ENCODE measurements at regions not wholly inside any gene's neighbourhood (a gene's known extent, or its start where the extent isn't known, plus 50 kb on each side); places are given as distances from the start of the nearest gene placed in this dataset.
A peak's percentile ranks its signal among the peaks of the same experiment; 100 is the strongest.
"Not testable (repeated sequence)": the region's sequence is repeated elsewhere in the genome, so short reads cannot be mapped to it uniquely, and the experiment has no call there.

DNA sequence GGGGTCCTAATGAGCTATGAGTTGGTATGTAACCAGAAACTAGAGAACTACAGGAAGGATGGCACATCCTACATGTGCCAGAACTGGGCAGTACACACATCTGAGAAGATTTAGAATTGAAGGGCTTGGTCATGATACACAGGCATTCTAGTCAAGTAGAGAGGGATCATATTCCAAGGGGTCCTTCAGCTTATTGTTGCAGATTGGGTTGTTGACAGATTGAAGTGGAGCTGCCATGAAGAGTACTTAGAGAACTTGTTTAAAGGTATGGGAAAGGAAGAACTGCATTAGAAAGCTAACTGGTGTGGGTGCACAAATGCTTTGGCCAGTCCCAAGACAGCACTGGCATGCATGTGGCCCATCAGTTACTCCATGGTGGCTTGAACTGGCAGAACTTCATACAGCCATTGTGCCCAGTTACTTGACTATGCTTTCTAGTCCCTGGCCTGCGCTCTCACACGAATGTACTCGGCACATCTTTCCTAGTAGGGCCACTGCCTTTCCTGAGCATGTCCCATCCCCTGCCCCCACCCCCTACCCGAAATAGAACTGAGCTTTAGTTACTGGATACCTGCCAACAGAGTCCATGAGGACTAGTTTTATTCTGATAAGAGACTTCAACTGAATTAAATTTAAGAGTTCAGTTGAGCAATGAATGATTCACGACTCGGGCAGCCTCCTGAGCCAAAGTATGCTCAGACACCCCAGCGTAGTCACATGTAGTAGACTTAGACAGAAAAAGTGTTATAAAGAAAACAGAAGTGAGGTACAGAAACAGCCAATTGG is 64.0 kb downstream of the CCNG2 start:
- DNase-seq (ENCODE audit: low read depth), result peak; percentile 16

DNA sequence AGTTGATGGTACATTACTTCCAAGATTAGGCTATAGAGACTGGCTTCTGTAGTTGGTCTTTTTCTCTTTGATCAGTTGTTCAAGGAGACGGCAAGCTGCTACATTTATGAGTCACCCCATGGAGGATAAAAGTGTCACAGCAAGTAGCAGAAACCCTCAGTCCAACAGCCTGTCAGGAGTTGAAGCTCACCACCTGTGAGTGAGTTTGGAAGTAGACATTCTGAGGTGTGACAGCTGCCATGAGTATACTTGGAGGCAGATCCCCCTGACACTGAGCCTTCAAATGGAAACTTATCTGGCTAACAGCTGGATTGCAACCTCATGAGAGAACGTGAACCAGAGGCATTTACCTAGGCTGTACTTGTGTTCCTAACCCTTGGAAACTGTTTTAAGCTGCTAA is 68.0 kb downstream of the CCNG2 start:
- no peak for DNase-seq (ENCODE audit: low read depth)

DNA sequence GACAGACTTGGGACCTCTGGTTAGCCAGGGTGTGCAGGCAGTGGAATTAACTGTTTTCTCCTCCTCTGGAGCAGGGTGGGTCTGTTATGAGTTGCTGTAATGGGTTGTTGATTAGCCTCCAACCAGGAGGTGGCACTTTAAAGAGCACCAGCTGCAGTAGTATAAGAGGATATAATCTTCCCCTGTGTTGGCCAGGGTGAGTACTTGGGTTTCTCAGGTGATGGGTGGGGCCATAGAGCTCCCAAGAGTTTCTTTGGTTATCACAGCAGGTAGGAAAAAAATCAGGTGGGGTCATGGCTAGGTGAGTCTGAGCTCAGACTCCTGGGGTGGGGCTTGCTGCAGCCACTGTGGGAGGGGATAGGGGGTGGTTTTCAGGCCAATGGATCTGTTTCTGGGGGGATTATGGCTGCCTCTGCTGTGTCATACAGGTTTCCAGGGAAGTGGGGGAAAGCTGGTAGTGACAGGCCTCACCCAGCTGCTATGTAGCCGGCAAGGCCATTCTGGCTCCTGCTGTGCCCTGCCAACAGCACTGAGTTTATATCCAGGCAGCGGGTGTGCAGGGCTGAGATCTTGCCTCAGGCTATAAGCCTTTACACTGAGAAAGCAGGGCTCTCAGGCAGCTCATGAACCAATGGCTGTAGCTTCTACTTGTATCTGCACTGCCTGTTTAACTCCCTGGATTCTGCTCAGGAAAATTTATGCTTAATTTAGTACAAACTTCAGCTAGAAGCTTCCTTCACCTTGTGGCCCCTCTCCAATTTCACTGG is 70.1 kb downstream of the CCNG2 start:
- no peak for DNase-seq (ENCODE audit: low read depth)

DNA sequence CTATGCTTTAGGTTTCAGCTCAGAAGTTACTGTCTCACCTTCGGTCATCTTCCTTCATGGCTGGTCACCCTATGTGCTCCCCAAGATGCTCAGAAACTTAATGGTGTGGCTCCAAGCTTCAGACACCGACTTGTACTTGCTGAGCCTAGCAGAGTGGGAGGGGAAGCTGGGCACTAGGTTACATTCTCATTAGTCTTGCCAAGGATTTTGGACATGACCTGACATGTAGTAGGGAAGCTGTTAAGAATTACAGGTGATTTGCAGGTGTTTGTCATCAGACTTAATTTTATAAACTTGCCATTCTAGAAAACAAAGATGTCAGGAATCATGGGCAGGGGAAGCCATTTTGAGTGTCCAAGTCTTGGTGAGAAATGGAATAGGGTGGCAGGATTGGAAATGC is 72.4 kb downstream of the CCNG2 start:
- no peak for DNase-seq (ENCODE audit: low read depth)

DNA sequence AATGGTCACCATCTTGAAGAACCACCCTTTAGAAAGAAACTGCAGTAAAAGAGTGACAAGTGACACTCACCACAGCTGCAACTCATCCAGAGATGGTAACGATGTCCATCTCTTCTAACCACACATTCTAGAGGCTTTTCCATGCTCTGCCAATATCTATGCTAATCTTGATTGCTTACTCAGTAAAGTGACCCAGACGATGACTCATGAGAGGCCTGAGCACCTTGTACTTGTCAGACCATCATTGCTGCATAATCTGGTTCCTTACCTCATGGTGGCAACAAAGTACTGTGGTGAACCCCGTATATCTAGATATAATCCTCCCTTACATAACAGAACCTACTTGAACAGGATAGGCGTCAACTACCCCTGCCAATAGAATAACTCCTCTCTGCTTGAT is 75.6 kb downstream of the CCNG2 start:
- peak; percentile 50 for DNase-seq (ENCODE audit: low read depth)

DNA sequence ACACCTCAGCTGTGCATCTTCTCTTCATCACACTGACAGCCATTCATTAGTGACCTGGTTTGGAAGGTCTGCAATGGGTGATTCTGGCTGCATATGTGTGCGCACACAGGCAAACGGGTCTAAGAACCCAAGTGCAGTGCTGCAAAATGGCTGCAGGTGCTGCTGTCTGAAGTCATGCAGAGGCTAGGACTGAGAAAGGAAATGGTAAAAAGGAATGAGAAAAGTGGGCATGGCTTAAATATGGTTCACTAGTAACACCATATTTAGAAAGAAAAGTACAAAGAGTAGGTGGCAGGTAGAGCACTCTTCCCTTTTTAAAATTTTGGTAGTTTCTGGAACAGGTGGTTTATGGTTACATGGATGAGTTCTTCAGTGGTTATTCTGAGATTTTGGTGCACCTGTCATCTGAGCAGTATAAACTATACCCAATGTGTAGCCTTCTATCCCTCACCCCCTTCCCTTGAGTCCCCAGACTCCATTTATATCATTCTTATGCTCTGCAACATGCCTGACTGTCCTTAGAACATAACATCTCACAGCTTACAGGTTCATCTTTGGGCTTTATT is 78.4 kb downstream of the CCNG2 start:
- no peak for DNase-seq (ENCODE audit: low read depth)

DNA sequence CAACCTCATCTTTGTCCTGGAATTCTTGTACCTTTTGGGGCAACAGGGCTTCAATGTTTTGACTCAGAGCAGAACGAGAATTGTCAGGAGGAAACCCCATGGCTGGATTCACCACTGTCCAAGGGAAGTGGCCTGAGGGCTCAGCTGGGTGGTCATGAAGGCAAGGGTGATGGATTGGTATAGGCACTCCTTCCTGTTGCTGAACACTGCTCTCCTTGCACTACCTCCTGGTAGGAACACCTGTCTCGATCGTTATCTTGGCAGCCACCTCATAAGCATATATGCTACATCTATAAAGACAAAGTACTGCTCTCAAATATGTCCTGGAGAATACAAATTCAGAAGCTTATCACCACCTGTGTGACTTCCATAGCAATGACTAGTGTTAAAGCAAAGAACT is 79.8 kb downstream of the CCNG2 start:
- no peak for DNase-seq (ENCODE audit: low read depth)

DNA sequence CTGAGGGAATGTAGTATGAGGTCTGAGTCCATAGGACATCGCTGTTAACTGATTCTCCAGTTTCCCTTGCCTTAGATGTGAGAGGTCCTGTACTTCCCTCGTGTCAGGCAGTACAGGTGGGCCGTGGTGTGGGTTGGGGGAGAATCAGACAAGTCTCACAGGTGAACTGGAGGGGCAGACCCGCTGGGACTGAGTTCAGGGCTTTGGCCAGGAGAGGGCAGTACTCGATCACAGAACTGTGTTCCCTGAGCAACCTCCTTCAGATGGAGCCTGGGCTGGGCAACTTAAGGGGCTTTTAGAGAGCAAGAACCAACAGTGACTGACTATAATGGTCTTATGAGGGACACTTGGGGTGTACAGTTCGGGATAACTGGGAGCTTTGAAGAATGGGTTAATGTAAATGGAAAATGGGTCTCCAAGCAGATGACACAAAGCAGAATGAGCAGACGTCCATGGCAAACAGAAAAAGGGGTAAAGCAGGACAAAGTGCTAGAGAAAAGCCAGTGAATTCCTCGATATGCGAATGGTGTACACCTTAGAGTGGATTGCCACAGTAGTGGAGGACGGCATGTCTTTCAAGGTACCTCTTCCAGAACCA is 83.6 kb downstream of the CCNG2 start:
- peak; percentile 15 for DNase-seq (ENCODE audit: low read depth)

DNA sequence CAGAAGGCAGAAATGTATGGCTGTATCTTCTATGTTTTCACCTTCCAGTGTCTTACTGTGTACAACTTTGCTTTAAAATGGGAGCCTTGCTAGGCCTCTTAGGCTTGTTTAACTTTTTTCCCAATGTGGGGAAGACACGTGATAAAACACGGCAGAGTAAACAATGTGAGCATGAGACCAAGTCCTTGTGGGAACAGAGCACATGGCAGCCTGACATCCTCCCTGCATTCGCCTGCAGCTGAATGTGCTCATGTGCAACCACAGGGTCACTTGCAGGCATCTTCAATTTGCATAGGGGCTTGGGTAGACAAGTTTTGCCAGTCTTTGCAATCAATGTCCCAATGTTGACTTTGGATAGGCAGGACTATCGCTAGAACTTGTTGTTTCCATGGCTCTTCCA is 91.8 kb downstream of the CCNG2 start:
- no peak for DNase-seq (ENCODE audit: low read depth)

DNA sequence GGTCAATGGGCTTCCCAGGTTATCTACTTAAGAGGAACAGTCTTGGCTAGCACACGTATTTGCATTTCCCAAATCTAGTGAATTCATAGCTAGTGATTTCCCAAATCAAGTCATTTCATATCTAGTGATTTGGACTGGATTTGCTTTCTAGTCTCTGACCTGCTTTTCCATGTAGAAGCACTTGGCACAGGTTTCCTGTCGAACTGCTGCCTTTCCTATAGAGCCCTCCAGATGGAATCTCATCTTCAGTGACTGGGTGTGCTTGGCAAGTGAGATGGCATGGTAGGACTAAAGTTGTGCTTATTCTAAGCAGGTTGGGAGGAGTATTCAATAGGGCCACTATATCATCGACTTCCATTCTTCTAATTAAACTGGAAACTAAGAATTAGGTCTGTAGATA is 94.7 kb downstream of the CCNG2 start:
- no peak for DNase-seq (ENCODE audit: low read depth)

DNA sequence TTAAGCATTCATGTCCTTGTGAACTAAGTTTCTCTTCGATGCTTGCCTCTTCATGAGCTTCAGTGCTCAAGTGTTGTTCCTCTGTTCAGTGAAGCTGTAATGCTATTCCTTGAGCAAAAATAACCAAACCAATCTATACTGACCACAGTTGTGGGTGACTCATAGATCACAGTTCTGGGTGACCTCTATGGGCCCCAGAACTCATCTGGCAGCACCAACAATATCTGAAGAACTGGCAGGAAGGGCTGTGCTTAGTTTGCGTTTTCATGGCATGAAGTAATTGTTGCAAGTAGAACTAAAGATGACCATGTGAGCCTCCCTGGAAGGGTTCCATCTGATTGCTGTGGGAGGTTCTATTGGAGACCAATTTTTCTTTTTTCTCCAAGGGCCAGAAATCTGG is 106.2 kb downstream of the CCNG2 start:
- peak; percentile 15 for DNase-seq (ENCODE audit: low read depth)

DNA sequence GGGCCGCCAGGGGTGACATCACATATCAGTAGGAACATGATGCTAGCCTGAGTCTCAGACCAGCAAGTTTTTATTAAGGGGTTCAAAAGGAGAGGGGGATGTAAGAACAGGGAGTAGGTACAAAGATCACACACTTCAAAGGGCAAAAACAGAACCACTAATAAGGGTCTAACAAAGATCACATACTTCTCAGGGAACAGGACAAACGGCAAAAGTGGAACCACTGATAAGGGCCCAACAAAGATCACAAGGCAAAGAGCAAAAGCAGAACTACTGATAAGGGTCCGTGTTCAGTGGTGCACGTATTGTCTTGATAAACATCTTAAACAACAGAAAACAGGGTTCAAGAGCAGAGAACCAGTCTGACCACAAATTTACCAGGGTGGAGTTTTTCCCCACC is 107.0 kb downstream of the CCNG2 start:
- DNase-seq (ENCODE audit: low read depth), result not testable (repeated sequence)

DNA sequence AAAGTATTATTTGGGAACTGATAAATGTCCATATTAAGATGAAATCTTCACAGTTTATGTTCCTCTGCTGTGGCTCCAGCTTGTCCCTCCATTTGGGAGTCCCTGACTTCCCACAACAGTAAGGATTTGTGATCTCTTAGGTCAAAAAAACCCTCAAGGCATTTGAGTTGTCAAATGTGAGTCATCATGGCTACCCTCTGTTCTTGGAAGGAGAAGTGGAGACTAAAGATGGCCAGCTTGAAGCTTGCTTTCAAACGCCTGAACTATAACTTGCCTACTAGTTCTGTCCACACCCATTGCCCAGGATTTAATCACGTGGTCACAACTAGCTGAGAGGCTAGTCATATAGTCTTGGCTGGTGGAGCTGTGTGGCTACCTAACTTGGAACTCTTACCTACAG is 107.8 kb downstream of the CCNG2 start:
- peak; percentile 52 for DNase-seq (ENCODE audit: low read depth)

DNA sequence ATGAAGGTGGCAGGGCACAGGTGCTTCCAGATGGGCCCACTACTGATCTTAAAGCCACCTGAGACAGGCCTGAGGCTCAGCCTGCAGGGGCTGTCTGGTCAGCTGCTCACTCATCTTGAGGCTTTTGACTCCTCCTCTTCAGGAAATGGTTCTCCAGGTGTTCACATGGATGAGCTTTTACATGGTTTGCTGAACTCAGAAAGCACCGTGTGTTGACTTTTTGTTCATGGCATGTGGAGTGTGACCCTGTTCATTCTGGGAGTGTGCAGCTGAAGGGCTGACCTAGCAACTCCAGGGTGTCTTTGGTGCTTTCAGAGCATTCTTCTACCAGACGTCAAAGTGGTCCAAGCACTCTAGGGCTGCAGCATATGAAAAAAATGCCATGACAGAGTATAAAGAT is 111.1 kb downstream of the CCNG2 start:
- no peak for DNase-seq (ENCODE audit: low read depth)

DNA sequence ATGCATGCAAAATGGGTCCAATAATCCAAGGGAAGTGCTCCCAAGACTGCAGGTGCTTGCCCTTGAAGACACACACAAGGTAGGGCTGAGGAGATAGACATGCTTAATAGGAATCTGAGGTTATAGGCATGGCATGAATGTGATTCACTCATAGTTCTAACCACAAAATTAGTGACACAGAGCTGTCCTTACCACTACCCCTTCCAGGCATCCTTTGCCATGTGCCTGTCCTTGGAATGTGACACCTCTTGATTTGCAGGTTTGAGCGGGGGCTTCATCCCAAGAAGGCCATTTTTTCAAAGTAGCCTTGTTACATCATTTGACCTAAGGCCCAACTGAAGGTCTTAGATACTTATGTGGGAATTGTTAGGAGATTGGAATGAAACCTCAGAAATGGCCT is 112.5 kb downstream of the CCNG2 start:
- peak; percentile 13 for DNase-seq (ENCODE audit: low read depth)

DNA sequence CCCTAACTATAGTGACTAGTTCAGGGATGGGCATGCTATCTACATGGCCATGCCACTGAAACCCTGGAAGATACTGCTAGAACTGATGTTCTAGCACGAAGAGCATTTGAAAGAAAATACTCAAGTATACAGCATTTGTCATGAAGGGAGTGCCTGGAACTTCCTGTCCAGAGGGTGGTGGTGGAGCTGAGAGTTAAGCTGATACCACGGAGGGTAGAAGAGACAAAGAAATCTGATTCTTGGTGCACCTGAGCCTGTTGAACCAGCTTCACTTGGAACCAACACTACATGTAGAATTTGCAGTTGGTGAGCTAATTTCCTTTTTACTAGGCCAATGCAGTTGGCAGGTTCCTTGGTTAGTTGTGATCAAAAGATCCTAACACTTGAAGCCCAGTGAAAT is 116.4 kb downstream of the CCNG2 start:
- DNase-seq (ENCODE audit: low read depth), result no peak

DNA sequence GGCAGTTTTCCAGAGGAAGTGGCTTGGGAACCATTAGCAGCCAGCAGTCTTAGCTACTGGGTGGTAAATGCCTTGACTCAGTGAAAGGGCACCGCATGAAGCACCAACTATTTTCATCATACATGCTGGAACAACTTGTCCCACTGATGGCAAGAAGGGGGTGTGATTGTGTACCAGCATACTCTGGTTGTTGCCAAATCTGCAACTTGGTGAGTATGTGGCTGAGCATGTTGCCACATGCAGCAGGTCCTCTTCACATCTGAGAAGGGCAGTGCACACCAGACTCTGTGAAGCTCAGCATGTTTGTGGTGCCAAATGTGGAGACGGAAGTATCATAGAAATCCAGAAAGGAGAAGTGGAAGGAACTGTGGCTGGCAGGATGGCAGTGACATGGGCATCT is 122.1 kb downstream of the CCNG2 start:
- not testable (repeated sequence) for DNase-seq (ENCODE audit: low read depth)

DNA sequence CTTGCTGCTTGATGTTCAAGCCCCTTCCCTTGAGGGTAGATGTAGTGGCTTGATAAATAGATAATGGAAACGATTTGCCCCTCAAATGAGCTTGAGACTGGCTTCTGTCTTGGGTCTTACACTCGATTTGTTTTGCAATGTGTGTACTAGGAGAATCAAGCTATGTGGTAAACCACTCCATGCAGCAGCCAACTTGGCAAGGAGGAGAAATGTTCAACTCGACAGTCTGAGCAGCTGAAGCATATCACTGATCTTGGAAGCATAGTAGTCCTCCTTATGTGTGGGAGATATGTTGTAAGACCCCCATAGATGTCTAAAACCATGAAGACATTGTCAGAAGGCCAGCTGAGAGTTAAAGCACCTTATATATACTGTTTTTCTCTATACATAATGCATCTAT is 125.3 kb downstream of the CCNG2 start:
- DNase-seq (ENCODE audit: low read depth), result no peak

DNA sequence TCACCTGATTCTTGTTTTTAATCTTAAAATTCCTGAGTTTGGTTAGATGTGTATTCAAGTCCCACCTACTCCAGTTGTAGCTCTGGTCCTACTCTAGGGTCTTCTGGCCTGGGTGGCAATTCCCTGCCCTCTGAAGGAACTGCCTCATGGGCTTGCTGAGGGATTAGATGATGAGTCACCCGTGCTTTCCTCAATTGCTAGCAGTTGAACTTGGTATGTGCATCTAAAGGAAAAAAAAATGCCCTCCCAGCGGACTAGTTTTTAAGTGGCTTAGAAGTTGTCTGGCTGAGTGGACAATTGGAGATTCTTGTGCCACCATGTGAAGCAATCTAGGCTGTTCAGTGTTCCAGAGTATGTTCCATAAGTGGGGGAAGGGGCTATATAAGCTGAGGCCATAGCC is 127.0 kb downstream of the CCNG2 start:
- no peak for DNase-seq (ENCODE audit: low read depth)

DNA sequence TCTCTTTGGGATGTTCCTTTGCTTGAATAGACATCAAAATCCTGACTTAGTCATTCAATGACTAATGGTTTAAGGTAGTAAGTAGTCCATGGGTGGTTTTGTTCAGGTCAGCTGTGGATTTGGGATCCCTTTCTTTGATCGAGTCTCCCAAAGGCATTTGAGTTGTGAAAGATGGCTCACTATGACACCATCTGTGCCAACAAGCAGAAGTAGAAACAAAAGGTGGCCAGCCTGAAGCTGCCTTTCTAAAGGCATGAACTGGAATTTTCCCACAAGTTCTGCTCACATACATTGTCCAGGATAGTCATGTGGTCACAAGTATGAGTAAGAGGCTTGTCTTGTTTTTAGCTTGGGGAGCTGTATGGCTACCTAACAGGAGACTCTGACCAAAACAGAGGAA is 129.9 kb downstream of the CCNG2 start:
- no peak for DNase-seq (ENCODE audit: low read depth)

DNA sequence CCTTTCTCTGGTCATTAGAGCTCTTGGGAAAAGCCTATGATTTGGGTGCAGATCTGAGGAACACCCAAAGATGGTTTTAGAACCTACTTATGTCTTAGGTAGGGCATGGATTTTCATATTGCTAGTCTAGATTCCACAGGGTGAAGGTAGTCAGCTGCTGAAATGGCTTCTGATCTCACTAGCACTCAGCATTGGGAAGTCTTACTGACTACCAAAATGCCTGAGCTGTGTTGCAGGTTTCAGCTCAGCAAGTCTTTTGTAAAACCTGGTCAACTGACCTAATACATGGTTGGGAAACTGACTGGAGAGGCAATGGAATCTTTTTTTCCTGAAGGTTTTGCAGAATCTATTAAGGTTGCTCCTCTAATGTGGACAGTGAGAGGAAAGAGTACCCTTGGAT is 136.4 kb downstream of the CCNG2 start:
- no peak for DNase-seq (ENCODE audit: low read depth)

DNA sequence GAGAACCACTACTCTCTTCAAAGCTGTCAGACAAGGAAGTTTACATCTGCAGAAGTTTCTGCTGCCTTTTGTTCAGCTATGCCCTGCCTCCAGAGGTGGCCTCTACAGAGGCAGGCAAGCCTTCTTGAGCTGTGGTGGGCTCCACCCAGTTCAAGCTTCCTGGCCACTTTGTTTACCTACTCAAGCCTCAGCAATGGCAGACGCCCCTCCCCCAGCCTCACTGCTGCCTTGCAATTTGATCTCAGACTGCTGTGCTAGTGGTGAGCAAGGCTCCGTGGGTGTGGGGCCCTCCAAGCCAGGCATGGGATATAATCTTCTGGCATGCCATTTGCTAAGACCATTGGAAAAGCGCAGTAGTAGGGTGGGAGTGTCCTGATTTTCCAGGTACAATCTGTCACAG is 144.0 kb downstream of the CCNG2 start:
- DNase-seq (ENCODE audit: low read depth), result not testable (repeated sequence)

DNA sequence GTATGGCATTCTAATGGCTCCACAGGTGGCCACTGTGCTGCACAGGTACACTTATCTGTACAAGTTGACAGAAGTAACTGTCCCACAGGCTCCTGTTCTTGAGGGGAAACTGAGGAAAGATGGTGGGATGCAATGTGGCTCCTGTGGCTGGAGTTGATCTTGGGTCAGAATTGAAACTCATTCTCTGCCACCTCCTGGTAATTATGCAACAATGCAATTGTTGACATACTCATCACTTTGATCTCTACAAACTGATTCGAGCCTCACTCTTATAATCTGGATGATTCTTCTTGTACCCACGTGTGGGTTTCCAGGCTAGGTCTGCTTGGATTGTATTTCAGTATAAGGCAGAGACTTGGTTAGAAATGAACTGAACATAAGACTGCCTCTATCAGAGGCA is 148.8 kb downstream of the CCNG2 start:
- no peak for DNase-seq (ENCODE audit: low read depth)

All from M059J (cell line).